ENCODE measurements at regions not wholly inside any gene's neighbourhood (a gene's known extent, or its start where the extent isn't known, plus 50 kb on each side); places are given as distances from the start of the nearest gene placed in this dataset.

DNA sequence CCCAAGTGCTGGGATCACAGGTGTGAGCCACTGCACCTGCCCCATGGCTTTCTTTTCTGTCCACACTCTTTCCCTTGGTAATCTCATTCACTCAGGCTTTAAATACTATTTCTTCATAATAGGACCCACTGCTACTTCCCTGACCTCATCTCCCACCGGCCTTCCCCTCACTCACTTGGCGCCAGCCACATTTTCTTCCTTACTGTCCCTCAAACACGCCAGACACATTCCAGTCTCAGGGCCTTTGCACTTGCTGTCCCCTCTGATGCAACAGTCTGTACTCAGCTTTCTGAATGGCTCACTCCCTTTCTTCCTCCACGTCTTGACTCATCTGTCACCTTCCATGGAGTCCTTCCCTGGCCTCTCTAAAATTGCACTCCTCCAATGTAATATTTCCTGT, 111.1 kb upstream of the MVB12B start:
- Histone ChIP-seq H3K4me1 (no peaks in the 10 kb centered on the region), H3K27me3 (peaks cover 0 to 21% (median 6%) of the 10 kb centered on the region in 9 donors), H3K4me3 (no peak overlapping the region), H3K27ac (no peak overlapping the region), H3K9me3 (peaks cover 0 to 22% (median 15%) of the 10 kb centered on the region in 12 donors), H3K36me3 (no peaks in the 10 kb centered on the region)
- intact Hi-C loops (cut with DNase I), result no loop called here
- TF ChIP-seq CTCF (IDR thresholded peaks at IDR 0.05), result no peak
- TF ChIP-seq POLR2A (IDR thresholded peaks at IDR 0.05), result no peak
- no peak for DNase-seq
- WGBS, 4 donors, result 80 to 84% (median 82%) methylated on average over 4 of the region's 4 CpGs
- ATAC-seq, result no peak

GRCh38 chr9:126216826-126217225, 109.8 kb upstream of the MVB12B start:
- Histone ChIP-seq H3K36me3 (no peaks in the 10 kb centered on the region), H3K4me3 (no peak overlapping the region), H3K27me3 (peaks cover 0 to 34% (median 13%) of the 10 kb centered on the region in 9 donors), H3K27ac (no peak overlapping the region), H3K9me3 (peaks cover 0 to 34% (median 15%) of the 10 kb centered on the region in 12 donors), H3K4me1 (no peaks in the 10 kb centered on the region)
- 72 to 82% (median 78%) methylated on average over 4 of the region's 4 CpGs for WGBS, 4 donors
- ATAC-seq, result no peak
- TF ChIP-seq CTCF (IDR thresholded peaks at IDR 0.05) (no peak), POLR2A (IDR thresholded peaks at IDR 0.05) (no peak)
- intact Hi-C loops (cut with DNase I), result no loop called here
- no peak for DNase-seq

- H3K27me3 ChIP-seq, result peaks cover 2 to 38% (median 16%) of the 10 kb centered on the region in 9 donors
- DNase-seq, result no peak
- intact Hi-C loops (cut with DNase I), result no loop called here
These were observed 109.4 kb upstream of the MVB12B start for GRCh38 chr9:126217250-126217653.

DNA sequence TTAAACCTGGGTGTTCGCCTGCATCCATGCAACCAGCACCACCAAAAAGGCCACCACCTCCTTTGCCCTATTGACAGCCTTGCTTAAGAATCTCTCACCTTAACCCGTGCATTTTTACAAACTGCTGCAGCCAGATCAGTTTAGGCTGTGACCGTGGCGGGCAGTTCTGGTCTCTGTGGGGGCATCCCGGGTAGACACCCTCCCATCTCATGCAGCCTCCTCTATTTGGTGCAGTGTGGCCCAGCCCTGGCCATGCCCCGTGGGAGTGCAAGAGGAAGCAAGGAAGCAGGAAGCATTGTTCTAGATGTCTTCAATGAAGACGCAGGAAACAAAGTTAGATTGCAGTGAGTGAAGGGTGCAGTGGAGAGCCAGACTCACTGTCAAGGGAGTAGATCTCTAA, 108.8 kb upstream of the MVB12B start:
- WGBS, 4 donors, result 61 to 73% (median 67%) methylated on average over 7 of the region's 7 CpGs
- peaks cover 0 to 5% (median 0%) of the 10 kb centered on the region in 12 donors for H3K4me1 ChIP-seq
- no peak overlapping the region for H3K4me3 ChIP-seq
- no peaks in the 10 kb centered on the region for H3K36me3 ChIP-seq
- H3K27me3 ChIP-seq, result peaks cover 8 to 44% (median 22%) of the 10 kb centered on the region in 9 donors
- DNase-seq, result no peak
- TF ChIP-seq CTCF (IDR thresholded peaks at IDR 0.05), result no peak
- no peak for TF ChIP-seq POLR2A (IDR thresholded peaks at IDR 0.05)
- ATAC-seq, result no peak
- H3K9me3 ChIP-seq, result peaks cover 0 to 32% (median 15%) of the 10 kb centered on the region in 12 donors
- H3K27ac ChIP-seq, result no peak overlapping the region
- intact Hi-C loops (cut with DNase I), result no loop called here

More at GRCh38 chr9:126217250-126217653, 109.4 kb upstream of the MVB12B start:
- no peak for TF ChIP-seq POLR2A (IDR thresholded peaks at IDR 0.05)
- no peak for TF ChIP-seq CTCF (IDR thresholded peaks at IDR 0.05)
- Histone ChIP-seq H3K27ac (no peak overlapping the region), H3K4me3 (no peak overlapping the region), H3K9me3 (peaks cover 0 to 34% (median 15%) of the 10 kb centered on the region in 12 donors), H3K4me1 (no peaks in the 10 kb centered on the region), H3K36me3 (no peaks in the 10 kb centered on the region)
- no peak for ATAC-seq
- 59 to 67% (median 63%) methylated on average over 5 of the region's 5 CpGs for WGBS, 4 donors
